HG02938 (cell line): ENCODE measurements at regions not wholly inside any gene's neighbourhood (a gene's known extent, or its start where the extent isn't known, plus 50 kb on each side); places are given as distances from the start of the nearest gene placed in this dataset.

Experiments
- ATAC-seq: cut with Tn5 transposase; IDR thresholded peaks from one replicate; pipeline ENCODE4 v1.9.1; 2021; ENCODE audit warnings: mild to moderate bottlenecking, moderate library complexity; ENCODE audit not compliant: unreplicated experiment

- ATAC-seq, result no peak
Observed at GRCh38 chr15:95409626-95410310, 920.7 kb upstream of the NR2F2 start.

GRCh38 chr15:95410757-95411156, 919.7 kb upstream of the NR2F2 start:
- no peak for ATAC-seq

- ATAC-seq, result no peak
Observed at GRCh38 chr15:95416576-95416975, 913.9 kb upstream of the NR2F2 start.

GRCh38 chr15:95417761-95418160, 912.7 kb upstream of the NR2F2 start:
- no peak for ATAC-seq

- no peak for ATAC-seq
Observed at GRCh38 chr15:95422255-95422654, 908.2 kb upstream of the NR2F2 start.

- ATAC-seq, result no peak
Observed at GRCh38 chr15:95425859-95426258, 904.6 kb upstream of the NR2F2 start.

- no peak for ATAC-seq
Observed at GRCh38 chr15:95429345-95429744, 901.2 kb upstream of the NR2F2 start.

GRCh38 chr15:95431518-95431917, 899.0 kb upstream of the NR2F2 start:
- ATAC-seq, result no peak

GRCh38 chr15:95432878-95433405, 897.6 kb upstream of the NR2F2 start:
- ATAC-seq, result no peak

GRCh38 chr15:95439922-95440376, 890.6 kb upstream of the NR2F2 start:
- no peak for ATAC-seq

GRCh38 chr15:95440712-95441111, 889.8 kb upstream of the NR2F2 start:
- no peak for ATAC-seq

GRCh38 chr15:95442107-95442719, 888.3 kb upstream of the NR2F2 start:
- ATAC-seq, result no peak

- no peak for ATAC-seq
Observed at GRCh38 chr15:95444860-95445259, 885.6 kb upstream of the NR2F2 start.

GRCh38 chr15:95446854-95447253, 883.6 kb upstream of the NR2F2 start:
- peak; percentile 87 for ATAC-seq

GRCh38 chr15:95447486-95447885, 883.0 kb upstream of the NR2F2 start:
- ATAC-seq, result no peak

GRCh38 chr15:95448531-95449229, 881.8 kb upstream of the NR2F2 start:
- no peak for ATAC-seq

- no peak for ATAC-seq
Observed at GRCh38 chr15:95449230-95449628, 881.3 kb upstream of the NR2F2 start.

- ATAC-seq, result no peak
Observed at GRCh38 chr15:95450413-95450812, 880.1 kb upstream of the NR2F2 start.

GRCh38 chr15:95451938-95452337, 878.6 kb upstream of the NR2F2 start:
- ATAC-seq, result no peak

- no peak for ATAC-seq
Observed at GRCh38 chr15:95454403-95455262, 875.9 kb upstream of the NR2F2 start.

GRCh38 chr15:95457520-95457919, 873.0 kb upstream of the NR2F2 start:
- no peak for ATAC-seq
